ENCODE measurements at regions not wholly inside any gene's neighbourhood (a gene's known extent, or its start where the extent isn't known, plus 50 kb on each side); places are given as distances from the start of the nearest gene placed in this dataset.

- no peak for DNase-seq
- no peaks in the 10 kb centered on the region for H3K9me3 Mint-ChIP-seq (ENCODE audit: insufficient read depth)
- H3K27ac ChIP-seq (ENCODE audit: low read length in 2 of 2): no peak overlapping the region
- no peaks in the 10 kb centered on the region for H4K20me1 ChIP-seq (ENCODE audit: control insufficient read depth, insufficient read depth, low read length, poor library complexity, severe bottlenecking)
- H3K27ac Mint-ChIP-seq: no peak overlapping the region
- no peak overlapping the region for H2AFZ ChIP-seq (ENCODE audit: insufficient read depth, low read depth, low read length, poor library complexity, severe bottlenecking)
- no peak overlapping the region for H3K4me3 ChIP-seq (ENCODE audit: control extremely low read depth in 1 of 5, extremely low read depth in 1 of 5, insufficient read depth in 1 of 5, low read depth in 2 of 5, low read length in 4 of 5)
- no peaks in the 10 kb centered on the region for H3K27me3 Mint-ChIP-seq
- H3K4me3 Mint-ChIP-seq: no peak overlapping the region
- H3K4me1 Mint-ChIP-seq: peaks cover 6% of the 10 kb centered on the region
- peaks cover 5 to 7% of the 10 kb centered on the region in 2 donors for H3K4me1 ChIP-seq (ENCODE audit: control insufficient read depth in 2 of 2, insufficient read depth in 2 of 2, low read length in 2 of 2)
- ChIA-PET CTCF (interaction anchor here (0.7 kb wide), 1 partner anchor 13 kb away, joined by 4 read pairs; no protein-coding TSS in a partner anchor), POLR2A (no interaction called here)
- WGBS (ENCODE audit: insufficient coverage): 100% methylated on average over 1 of the region's 2 CpGs
- intact Hi-C loops (cut with micrococcal nuclease): no loop called here
- no peaks in the 10 kb centered on the region for H3K79me2 ChIP-seq (ENCODE audit: control insufficient read depth, insufficient read depth, low read length)
- ATAC-seq (ENCODE audit: low read depth): no peak
- TF ChIP-seq CTCF (IDR thresholded peaks at IDR 0.05): no peak
- TF ChIP-seq EZH2 (IDR thresholded peaks at IDR 0.05; ENCODE audit: borderline replicate concordance, insufficient read depth, low read depth, low read length, poor library complexity, severe bottlenecking): no peak
- no peak overlapping the region for H3K9ac ChIP-seq (ENCODE audit: low read length)
- H3K27me3 ChIP-seq (replicated peaks in 1 of 4; ENCODE audit: control extremely low read depth in 1 of 4, control insufficient read depth in 3 of 4, insufficient read depth in 4 of 4, low read length in 3 of 4): no peaks in the 10 kb centered on the region
- H3K36me3 ChIP-seq (replicated peaks in 1 of 2; ENCODE audit: control extremely low read depth in 1 of 2, control insufficient read depth in 1 of 2, extremely low read depth in 1 of 2, insufficient read depth in 2 of 2, low read length in 1 of 2): no peaks in the 10 kb centered on the region
- no peaks in the 10 kb centered on the region for H3K9me3 ChIP-seq (ENCODE audit: control extremely low read depth in 1 of 3, control insufficient read depth in 2 of 3, insufficient read depth in 1 of 3, low read length in 2 of 3)
- H3K4me2 ChIP-seq (replicated peaks; ENCODE audit: low read depth, low read length, poor library complexity, severe bottlenecking): no peak overlapping the region
These were observed 54.5 kb upstream of the RAP1A start for GRCh38 chr1:111565079-111565478.

GRCh38 chr1:111565968-111566367 is 53.6 kb upstream of the RAP1A start:
- 98% methylated on average over 5 of the region's 5 CpGs for WGBS (ENCODE audit: insufficient coverage)
- Mint-ChIP-seq H3K9me3 (ENCODE audit: insufficient read depth) (no peaks in the 10 kb centered on the region), H3K27ac (no peak overlapping the region), H3K4me1 (peaks cover 15% of the 10 kb centered on the region), H3K27me3 (no peaks in the 10 kb centered on the region), H3K4me3 (no peak overlapping the region)
- Histone ChIP-seq H2AFZ (ENCODE audit: insufficient read depth, low read depth, low read length, poor library complexity, severe bottlenecking) (no peak overlapping the region), H3K27ac (ENCODE audit: low read length in 2 of 2) (no peak overlapping the region), H4K20me1 (ENCODE audit: control insufficient read depth, insufficient read depth, low read length, poor library complexity, severe bottlenecking) (no peaks in the 10 kb centered on the region), H3K27me3 (replicated peaks in 1 of 4; ENCODE audit: control extremely low read depth in 1 of 4, control insufficient read depth in 3 of 4, insufficient read depth in 4 of 4, low read length in 3 of 4) (no peaks in the 10 kb centered on the region), H3K4me1 (ENCODE audit: control insufficient read depth in 2 of 2, insufficient read depth in 2 of 2, low read length in 2 of 2) (peaks cover 6 to 14% of the 10 kb centered on the region in 2 donors), H3K9ac (ENCODE audit: low read length) (no peak overlapping the region), H3K79me2 (ENCODE audit: control insufficient read depth, insufficient read depth, low read length) (no peaks in the 10 kb centered on the region), H3K36me3 (replicated peaks in 1 of 2; ENCODE audit: control extremely low read depth in 1 of 2, control insufficient read depth in 1 of 2, extremely low read depth in 1 of 2, insufficient read depth in 2 of 2, low read length in 1 of 2) (no peaks in the 10 kb centered on the region), H3K4me2 (replicated peaks; ENCODE audit: low read depth, low read length, poor library complexity, severe bottlenecking) (no peak overlapping the region), H3K9me3 (ENCODE audit: control extremely low read depth in 1 of 3, control insufficient read depth in 2 of 3, insufficient read depth in 1 of 3, low read length in 2 of 3) (no peaks in the 10 kb centered on the region), H3K4me3 (ENCODE audit: control extremely low read depth in 1 of 5, extremely low read depth in 1 of 5, insufficient read depth in 1 of 5, low read depth in 2 of 5, low read length in 4 of 5) (no peak overlapping the region)
- POLR2A ChIA-PET: no interaction called here
- no peak for TF ChIP-seq EZH2 (IDR thresholded peaks at IDR 0.05; ENCODE audit: borderline replicate concordance, insufficient read depth, low read depth, low read length, poor library complexity, severe bottlenecking)
- TF ChIP-seq CTCF (IDR thresholded peaks at IDR 0.05): no peak
- intact Hi-C loops (cut with micrococcal nuclease): no loop called here
- no peak for DNase-seq
- CTCF ChIA-PET: no interaction called here
- ATAC-seq (ENCODE audit: low read depth): no peak
